PC-3 (cell line): ENCODE measurements at regions not wholly inside any gene's neighbourhood (a gene's known extent, or its start where the extent isn't known, plus 50 kb on each side); places are given as distances from the start of the nearest gene placed in this dataset.

ENCODE experiments used
- EZH2phosphoT487 ChIP-seq: fragments of 300-600 bp; sonication (generic); IDR thresholded peaks from 2 replicates; pipeline ENCODE4 v1.6.1; 2018; ENCODE audit warnings: mild to moderate bottlenecking, antibody characterized with exemption, low read length, borderline replicate concordance
- TF ChIP-seq, protein P1 (sequence below): fragments of 300-600 bp; sonication (generic); conservative IDR thresholded peaks from 2 replicates; pipeline ENCODE4 v1.5.1; 2017; ENCODE audit warnings: antibody characterized with exemption, low read depth, mild to moderate bottlenecking, low read length

DNA sequence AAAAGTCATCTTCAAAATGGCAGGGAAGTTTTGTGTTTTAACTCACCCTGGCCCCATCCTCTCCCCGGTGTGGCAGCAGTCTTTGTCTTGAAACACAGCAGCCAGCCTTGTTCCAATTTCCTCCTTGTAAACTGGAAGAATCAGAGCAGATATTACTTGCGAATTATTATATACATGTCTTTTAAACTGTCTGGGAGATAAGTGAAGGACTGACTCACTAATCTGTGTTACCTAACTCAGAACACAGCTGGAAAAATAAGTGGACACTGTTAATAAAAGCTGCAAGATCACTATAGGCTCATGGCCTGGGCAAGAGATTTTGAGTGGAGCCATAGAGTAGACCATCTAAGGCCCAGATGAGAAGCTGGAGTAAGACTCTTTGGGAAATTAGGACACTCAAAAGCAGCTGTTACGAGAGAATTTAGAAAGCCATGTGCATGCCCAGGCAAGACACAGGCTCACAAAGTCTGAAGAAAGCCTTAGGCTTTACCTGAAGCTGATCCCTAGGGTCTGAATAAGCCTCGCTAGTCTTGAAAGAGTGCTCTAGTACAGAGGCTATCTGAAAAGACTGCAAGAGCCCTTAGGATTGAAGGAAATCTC, 233.0 kb upstream of the RAB4A start:
- TF ChIP-seq EZH2phosphoT487 = no peak
- TF ChIP-seq, protein P1, sequence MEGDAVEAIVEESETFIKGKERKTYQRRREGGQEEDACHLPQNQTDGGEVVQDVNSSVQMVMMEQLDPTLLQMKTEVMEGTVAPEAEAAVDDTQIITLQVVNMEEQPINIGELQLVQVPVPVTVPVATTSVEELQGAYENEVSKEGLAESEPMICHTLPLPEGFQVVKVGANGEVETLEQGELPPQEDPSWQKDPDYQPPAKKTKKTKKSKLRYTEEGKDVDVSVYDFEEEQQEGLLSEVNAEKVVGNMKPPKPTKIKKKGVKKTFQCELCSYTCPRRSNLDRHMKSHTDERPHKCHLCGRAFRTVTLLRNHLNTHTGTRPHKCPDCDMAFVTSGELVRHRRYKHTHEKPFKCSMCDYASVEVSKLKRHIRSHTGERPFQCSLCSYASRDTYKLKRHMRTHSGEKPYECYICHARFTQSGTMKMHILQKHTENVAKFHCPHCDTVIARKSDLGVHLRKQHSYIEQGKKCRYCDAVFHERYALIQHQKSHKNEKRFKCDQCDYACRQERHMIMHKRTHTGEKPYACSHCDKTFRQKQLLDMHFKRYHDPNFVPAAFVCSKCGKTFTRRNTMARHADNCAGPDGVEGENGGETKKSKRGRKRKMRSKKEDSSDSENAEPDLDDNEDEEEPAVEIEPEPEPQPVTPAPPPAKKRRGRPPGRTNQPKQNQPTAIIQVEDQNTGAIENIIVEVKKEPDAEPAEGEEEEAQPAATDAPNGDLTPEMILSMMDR = no peak
